IMR-90 (cell line): ENCODE measurements at regions not wholly inside any gene's neighbourhood (a gene's known extent, or its start where the extent isn't known, plus 50 kb on each side); places are given as distances from the start of the nearest gene placed in this dataset.

Source experiments
- ATAC-seq: fragments of 200-7000 bp; cut with Tn5 transposase; 2 replicates; pipeline ENCODE4 v1.9.1; 2020; ENCODE audit warnings: low read depth, mild to moderate bottlenecking, moderate library complexity
- BruUV-seq: library from RNA; stranded (reverse); fragments of 400-500 nt; replicated peaks from 2 replicates; lab custom pipeline; 2021; lab: Mats Ljungman, UMichigan
- CTCF ChIA-PET: fragments of 300-600 bp; formaldehyde crosslinking; extraction: SDS; loops from one replicate; lab custom pipeline; 2021; ENCODE audit warnings: antibody characterized with exemption; lab: Yijun Ruan, JAX
- POLR2A ChIA-PET: fragments of 300-600 bp; sonication (Branson Sonifier 250); formaldehyde crosslinking; loops from one replicate; lab custom pipeline; 2022; ENCODE audit warnings: antibody characterized with exemption; ENCODE audit not compliant: unreplicated experiment; lab: Charles Lee
- DNase-seq: peaks from one replicate; pipeline ENCODE4 v3.0.0; 2013
- H2AFZ ChIP-seq: replicated peaks from 2 replicates; pipeline ENCODE3; 2013; ENCODE audit warnings: low read length, mild to moderate bottlenecking; ENCODE audit not compliant: poor library complexity
- H2AK5ac ChIP-seq: 2 replicates; pipeline ENCODE4 v1.6.1; 2013; ENCODE audit warnings: low read depth, low read length, inconsistent platforms
- H2AK9ac ChIP-seq: replicated peaks from 2 replicates; pipeline ENCODE3; 2013; ENCODE audit warnings: mild to moderate bottlenecking, low read depth, low read length, moderate library complexity; ENCODE audit not compliant: poor library complexity
- H2BK120ac ChIP-seq: 2 replicates; pipeline ENCODE4 v1.6.1; 2013; ENCODE audit warnings: low read depth, low read length, inconsistent platforms
- H2BK15ac ChIP-seq: 3 replicates; pipeline ENCODE4 v1.6.1; 2013; ENCODE audit warnings: low read depth, low read length, inconsistent platforms
- H2BK20ac ChIP-seq: 2 replicates; pipeline ENCODE4 v1.6.1; 2013; ENCODE audit warnings: low read depth, mild to moderate bottlenecking, inconsistent platforms, low read length, moderate library complexity
- H2BK5ac ChIP-seq: 2 replicates; pipeline ENCODE4 v1.6.1; 2013; ENCODE audit warnings: mild to moderate bottlenecking, low read depth, low read length, inconsistent platforms; ENCODE audit not compliant: poor library complexity, severe bottlenecking
- H3K14ac ChIP-seq: replicated peaks from 2 replicates; pipeline ENCODE4 v1.6.1; 2013; ENCODE audit warnings: low read depth, low read length, inconsistent platforms
- H3K18ac ChIP-seq: 2 replicates; pipeline ENCODE4 v1.6.1; 2013; ENCODE audit warnings: low read depth, low read length, control low read depth
- H3K23ac ChIP-seq: 2 replicates; pipeline ENCODE4 v1.6.1; 2013; ENCODE audit warnings: low read depth, low read length, inconsistent platforms
- H3K27ac ChIP-seq: 2 replicates; pipeline ENCODE4 v1.5.1; 2013; ENCODE audit warnings: mild to moderate bottlenecking, control low read depth, low read length; ENCODE audit not compliant: insufficient read depth
- H3K27me3 ChIP-seq: 2 replicates; pipeline ENCODE4 v1.6.1; 2013; ENCODE audit warnings: low read length; ENCODE audit not compliant: control insufficient read depth, insufficient read depth
- H3K36me3 ChIP-seq: 2 replicates; pipeline ENCODE4 v1.6.1; 2013; ENCODE audit warnings: low read length, mixed read lengths; ENCODE audit not compliant: control insufficient read depth, insufficient read depth
- H3K4ac ChIP-seq: 2 replicates; pipeline ENCODE4 v1.6.1; 2013; ENCODE audit warnings: low read depth, low read length, inconsistent platforms
- H3K4me1 ChIP-seq: 2 replicates; pipeline ENCODE4 v1.6.1; 2013; ENCODE audit warnings: low read length, mixed read lengths; ENCODE audit not compliant: control insufficient read depth, insufficient read depth
- H3K4me2 ChIP-seq: 2 replicates; pipeline ENCODE4 v1.6.1; 2013; ENCODE audit warnings: low read depth, mild to moderate bottlenecking, control low read depth, low read length, moderate library complexity
- H3K4me3 ChIP-seq: 2 replicates; pipeline ENCODE4 v1.5.1; 2013; ENCODE audit warnings: low read depth, mild to moderate bottlenecking, control low read depth, low read length, moderate library complexity; ENCODE audit not compliant: insufficient read depth
- H3K56ac ChIP-seq: 2 replicates; pipeline ENCODE4 v1.6.1; 2013; ENCODE audit warnings: low read length, inconsistent platforms; ENCODE audit not compliant: insufficient read depth; ENCODE audit errors: extremely low read depth
- H3K79me1 ChIP-seq, 2 experiments: 2 replicates each; pipeline ENCODE4 v1.6.1; 2013; ENCODE audit warnings: low read length in 2 of 2, inconsistent platforms in 1 of 2, low read depth in 1 of 2
- H3K9ac ChIP-seq: 2 replicates; pipeline ENCODE4 v1.6.1; 2013; ENCODE audit warnings: low read depth, low read length, control low read depth
- H3K9me1 ChIP-seq: 2 replicates; pipeline ENCODE4 v1.6.1; 2013; ENCODE audit warnings: low read length, inconsistent platforms; ENCODE audit not compliant: insufficient read depth
- H3K9me3 ChIP-seq: 2 replicates; pipeline ENCODE4 v1.6.1; 2013; ENCODE audit warnings: low read length; ENCODE audit not compliant: control insufficient read depth, insufficient read depth
- H4K20me1 ChIP-seq: 2 replicates; pipeline ENCODE4 v1.6.1; 2013; ENCODE audit warnings: low read length, inconsistent platforms; ENCODE audit not compliant: insufficient read depth
- H4K5ac ChIP-seq: 2 replicates; pipeline ENCODE4 v1.6.1; 2013; ENCODE audit warnings: mild to moderate bottlenecking, low read depth, low read length, control low read depth
- H4K8ac ChIP-seq, 2 experiments: 2 replicates each; pipeline ENCODE4 v1.6.1; 2013; ENCODE audit warnings: low read depth in 2 of 2, low read length in 2 of 2, control low read depth in 1 of 2, inconsistent platforms in 1 of 2
- H4K91ac ChIP-seq: 2 replicates; pipeline ENCODE4 v1.6.1; 2013; ENCODE audit warnings: low read depth, low read length, inconsistent platforms; ENCODE audit not compliant: insufficient read depth
- BHLHE40 ChIP-seq: fragments of 150-350 bp; IDR thresholded peaks from 2 replicates; pipeline ENCODE4 v1.6.1; 2016; ENCODE audit warnings: mild to moderate bottlenecking, low read depth, low read length
- CEBPB ChIP-seq: IDR thresholded peaks from 2 replicates; pipeline ENCODE4 v1.6.1; 2012; ENCODE audit warnings: low read depth, low read length, improper control_type of control experiment
- CHD1 ChIP-seq: IDR thresholded peaks from 2 replicates; pipeline ENCODE4 v1.6.1; 2012; ENCODE audit warnings: low read depth, low read length, improper control_type of control experiment
- CTCF ChIP-seq: conservative IDR thresholded peaks from 2 replicates; pipeline ENCODE4 v1.5.1; 2012; ENCODE audit warnings: mild to moderate bottlenecking, low read depth, low read length, improper control_type of control experiment
- ELK1 ChIP-seq: fragments of 150-350 bp; IDR thresholded peaks from 2 replicates; pipeline ENCODE4 v1.6.1; 2016; ENCODE audit warnings: low read depth, mild to moderate bottlenecking, low read length, moderate library complexity, borderline replicate concordance
- FOS ChIP-seq: fragments of 150-350 bp; IDR thresholded peaks from 2 replicates; pipeline ENCODE4 v1.6.1; 2016; ENCODE audit warnings: low read depth, low read length
- MAFK ChIP-seq: IDR thresholded peaks from 2 replicates; pipeline ENCODE4 v1.6.1; 2012; ENCODE audit warnings: low read depth, low read length, improper control_type of control experiment
- MAZ ChIP-seq: IDR thresholded peaks from 2 replicates; pipeline ENCODE4 v1.6.1; 2012; ENCODE audit warnings: low read depth, mild to moderate bottlenecking, low read length, improper control_type of control experiment, moderate library complexity, borderline replicate concordance
- MXI1 ChIP-seq: IDR thresholded peaks from 2 replicates; pipeline ENCODE4 v1.6.1; 2012; ENCODE audit warnings: low read depth, mild to moderate bottlenecking, low read length, moderate library complexity, borderline replicate concordance
- NFE2L2 ChIP-seq: fragments of 150-350 bp; IDR thresholded peaks from 2 replicates; pipeline ENCODE4 v1.6.1; 2016; ENCODE audit warnings: low read depth, mild to moderate bottlenecking, low read length
- POLR2A ChIP-seq: IDR thresholded peaks from 2 replicates; pipeline ENCODE4 v1.6.1; 2012; ENCODE audit warnings: mild to moderate bottlenecking, low read depth, low read length
- RAD21 ChIP-seq: IDR thresholded peaks from 2 replicates; pipeline ENCODE4 v1.6.1; 2012; ENCODE audit warnings: low read length, improper control_type of control experiment
- RCOR1 ChIP-seq: IDR thresholded peaks from 2 replicates; pipeline ENCODE4 v1.6.1; 2012; ENCODE audit warnings: mild to moderate bottlenecking, low read length, improper control_type of control experiment; ENCODE audit not compliant: insufficient replicate concordance
- RFX5 ChIP-seq: IDR thresholded peaks from 2 replicates; pipeline ENCODE4 v1.8.0; 2012; ENCODE audit warnings: low read depth, mild to moderate bottlenecking, low read length, moderate library complexity
- SMC3 ChIP-seq: fragments of 150-350 bp; IDR thresholded peaks from 2 replicates; pipeline ENCODE4 v1.6.1; 2016; ENCODE audit warnings: low read depth, mild to moderate bottlenecking, antibody characterized with exemption, low read length, moderate library complexity
- USF2 ChIP-seq: fragments of 150-350 bp; IDR thresholded peaks from 2 replicates; pipeline ENCODE4 v1.6.1; 2017; ENCODE audit warnings: mild to moderate bottlenecking, antibody characterized with exemption, low read length, low read depth
- WGBS, 2 experiments: methylation state at CpG; one replicate each; pipeline versions ENCODE4 v1.1.5 to v1.1.7; 2013; ENCODE audit warnings: missing lambda C conversion rate in 2 of 2; ENCODE audit not compliant: insufficient read length in 1 of 2; ENCODE audit errors: extremely low coverage in 2 of 2; 5-methylcytosine and 5-hydroxymethylcytosine counted together
- dilution Hi-C: fragments of 300-500 bp; cut with HindIII; formaldehyde crosslinking; loops from one replicate; pipeline ENCODE4 v1.14.3; 2018; ENCODE audit warnings: low sequenced_read_pairs; ENCODE audit not compliant: unreplicated experiment
- in situ Hi-C: fragments of 300-500 bp; cut with MboI; formaldehyde crosslinking; loops from 3 replicates; pipeline ENCODE4 v1.14.3; 2019; ENCODE audit warnings: low sequenced_read_pairs, inconsistent platforms, mixed read lengths
- intact Hi-C: fragments of 100-400 bp; cut with micrococcal nuclease; formaldehyde crosslinking; loops from 2 replicates; pipeline ENCODE4 v1.10.0; 2022

GRCh38 chr6:167573461-167574215 is 248.8 kb downstream of the TTLL2 start:
- H2BK20ac ChIP-seq = no peak overlapping the region
- H2AK9ac ChIP-seq = no peak overlapping the region
- H3K79me1 ChIP-seq = no peaks in the 10 kb centered on the region
- no peak overlapping the region for H4K8ac ChIP-seq
- ChIA-PET POLR2A (no interaction called here), CTCF (no interaction called here)
- no peak overlapping the region for H2BK5ac ChIP-seq
- no peak overlapping the region for H3K18ac ChIP-seq
- DNase-seq (no peak), ATAC-seq (no peak)
- H2BK15ac ChIP-seq = no peak overlapping the region
- H3K14ac ChIP-seq = no peak overlapping the region
- peaks cover 71% of the 10 kb centered on the region for H3K9me3 ChIP-seq
- H3K27ac ChIP-seq = no peak overlapping the region
- in situ Hi-C loops (no loop called here), intact Hi-C loops (no loop called here), dilution Hi-C loops (no loop called here)
- no peaks in the 10 kb centered on the region for H3K9me1 ChIP-seq
- H3K4me2 ChIP-seq = no peak overlapping the region
- no peak overlapping the region for H3K56ac ChIP-seq
- no peak overlapping the region for H3K23ac ChIP-seq
- H2AFZ ChIP-seq = no peak overlapping the region
- 30% methylated on average over 4 of the region's 16 CpGs; no CpG with 5 or more reads in 1 of the 2 experiments for whole genome bisulfite sequencing, 2 experiments
- H3K9ac ChIP-seq = no peak overlapping the region
- no TSS peak for BruUV-seq
- H4K91ac ChIP-seq = no peak overlapping the region
- no peak overlapping the region for H3K4ac ChIP-seq
- H3K36me3 ChIP-seq = no peaks in the 10 kb centered on the region
- no peak overlapping the region for H3K4me3 ChIP-seq
- H4K20me1 ChIP-seq = no peaks in the 10 kb centered on the region
- H4K5ac ChIP-seq = no peak overlapping the region
- no peak overlapping the region for H2AK5ac ChIP-seq
- no peaks in the 10 kb centered on the region for H3K4me1 ChIP-seq
- TF ChIP-seq MAFK (no peak), RAD21 (no peak), POLR2A (no peak), NFE2L2 (no peak), CTCF (no peak), SMC3 (no peak), RFX5 (no peak), USF2 (no peak), FOS (no peak), CEBPB (no peak), BHLHE40 (no peak), CHD1 (no peak), RCOR1 (no peak), ELK1 (no peak), MXI1 (no peak), MAZ (no peak)
- no peak overlapping the region for H2BK120ac ChIP-seq
- H3K27me3 ChIP-seq = no peaks in the 10 kb centered on the region
